BLaER1 (cell line): ENCODE measurements at regions not wholly inside any gene's neighbourhood (a gene's known extent, or its start where the extent isn't known, plus 50 kb on each side); places are given as distances from the start of the nearest gene placed in this dataset.
"Not testable (repeated sequence)": the region's sequence is repeated elsewhere in the genome, so short reads cannot be mapped to it uniquely, and the experiment has no call there.

Source experiments
- H3K27ac ChIP-seq: shearing (Covaris generic); formaldehyde crosslinking; 2 replicates; pipeline ENCODE4 v1.8.1; 2022
- H3K27me3 ChIP-seq: shearing (Covaris generic); formaldehyde crosslinking; 2 replicates; pipeline ENCODE4 v1.8.1; 2022
- H3K36me3 ChIP-seq: shearing (Covaris generic); formaldehyde crosslinking; 2 replicates; pipeline ENCODE4 v1.8.1; 2022
- H3K4me1 ChIP-seq: shearing (Covaris generic); formaldehyde crosslinking; 2 replicates; pipeline ENCODE4 v1.8.1; 2022
- H3K4me2 ChIP-seq: shearing (Covaris generic); formaldehyde crosslinking; 2 replicates; pipeline ENCODE4 v1.8.1; 2022
- H3K4me3 ChIP-seq: shearing (Covaris generic); formaldehyde crosslinking; 2 replicates; pipeline ENCODE4 v1.8.1; 2022
- H3K9ac ChIP-seq: shearing (Covaris generic); formaldehyde crosslinking; 2 replicates; pipeline ENCODE4 v1.8.1; 2022
- H3K9me3 ChIP-seq: shearing (Covaris generic); formaldehyde crosslinking; 2 replicates; pipeline ENCODE4 v1.8.1; 2022
- H4K20me1 ChIP-seq: shearing (Covaris generic); formaldehyde crosslinking; 2 replicates; pipeline ENCODE4 v1.8.1; 2022
- Cebpa-rat ChIP-seq: shearing (Covaris generic); IDR thresholded peaks from 2 replicates; pipeline ENCODE4 v1.8.1; 2022

DNA sequence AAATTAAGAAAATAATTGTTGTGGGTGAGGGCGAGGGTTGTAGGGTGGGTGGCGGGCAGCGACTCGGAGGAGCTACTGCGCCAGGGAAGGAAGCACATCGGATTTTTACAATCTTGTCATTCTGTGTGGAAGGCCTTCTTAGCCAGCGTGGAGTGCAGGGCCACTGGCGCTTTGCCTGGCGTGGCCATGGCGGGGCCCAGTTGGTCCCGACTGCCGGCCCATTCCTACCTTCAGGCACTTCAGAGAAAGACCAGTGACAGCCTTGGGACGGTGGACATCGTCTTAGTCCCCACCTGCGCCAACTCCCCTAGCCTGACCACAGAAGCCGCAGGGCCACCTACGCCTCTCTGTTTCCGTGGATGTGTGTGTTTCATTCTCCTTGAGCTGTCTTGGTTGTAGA, 136.9 kb upstream of the NEGR1 start:
- no peak overlapping the region for H3K4me3 ChIP-seq
- H3K4me2 ChIP-seq = no peak overlapping the region
- H3K27me3 ChIP-seq = no peaks in the 10 kb centered on the region
- H3K4me1 ChIP-seq = no peaks in the 10 kb centered on the region
- H3K9ac ChIP-seq = no peak overlapping the region
- no peak overlapping the region for H3K27ac ChIP-seq
- H3K9me3 ChIP-seq = no peaks in the 10 kb centered on the region
- no peak for TF ChIP-seq Cebpa-rat
- H4K20me1 ChIP-seq = no peaks in the 10 kb centered on the region
- no peaks in the 10 kb centered on the region for H3K36me3 ChIP-seq

DNA sequence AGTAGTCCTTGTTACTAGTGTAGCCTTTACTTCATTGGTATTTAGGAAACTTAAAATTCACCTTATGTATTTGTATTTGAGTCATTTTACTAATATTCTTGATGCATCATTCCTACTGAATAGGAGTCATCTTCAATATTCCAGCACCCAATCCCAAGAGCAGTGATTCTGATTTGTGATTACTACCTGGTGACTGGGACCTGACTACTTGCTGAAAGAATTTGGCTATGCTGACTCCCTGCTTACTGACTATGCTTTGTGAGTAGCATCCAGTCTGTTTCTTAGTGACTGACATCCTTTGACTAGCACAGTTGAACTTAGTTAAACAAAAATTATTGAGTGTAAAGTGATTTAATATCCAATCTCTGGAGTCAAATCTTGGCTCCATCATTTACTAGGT, 129.9 kb upstream of the NEGR1 start:
- no peak for TF ChIP-seq Cebpa-rat
- Histone ChIP-seq H3K36me3 (no peaks in the 10 kb centered on the region), H3K4me1 (no peaks in the 10 kb centered on the region)

DNA sequence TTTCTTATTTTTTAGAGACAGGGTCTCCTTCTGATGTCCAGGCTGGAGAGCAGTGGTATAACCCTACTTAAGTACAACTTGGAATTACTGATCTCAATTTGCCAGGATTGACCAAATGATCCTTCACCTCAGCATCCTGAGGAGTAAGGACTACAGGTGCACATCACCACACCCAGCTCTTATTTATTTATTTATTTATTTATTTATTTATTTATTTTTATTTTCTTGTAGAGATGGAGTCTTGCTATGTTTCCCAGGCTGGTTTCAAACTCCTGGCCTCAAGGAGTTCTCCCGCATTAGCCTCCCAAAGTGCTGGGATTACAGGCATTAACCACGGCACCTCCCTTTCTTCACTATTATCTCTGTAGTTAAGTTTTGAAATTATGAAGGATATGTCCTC, 117.5 kb upstream of the NEGR1 start:
- no peaks in the 10 kb centered on the region for H3K9me3 ChIP-seq
- no peaks in the 10 kb centered on the region for H4K20me1 ChIP-seq
- no peaks in the 10 kb centered on the region for H3K27me3 ChIP-seq
- no peak overlapping the region for H3K4me3 ChIP-seq
- H3K27ac ChIP-seq = no peak overlapping the region
- H3K9ac ChIP-seq = no peak overlapping the region
- H3K4me2 ChIP-seq = no peak overlapping the region
- no peaks in the 10 kb centered on the region for H3K4me1 ChIP-seq
- no peaks in the 10 kb centered on the region for H3K36me3 ChIP-seq
- no peak for TF ChIP-seq Cebpa-rat

More for the DNA sequence above, 129.9 kb upstream of the NEGR1 start:
- Histone ChIP-seq H3K27ac (no peak overlapping the region), H3K9ac (no peak overlapping the region), H4K20me1 (no peaks in the 10 kb centered on the region), H3K4me3 (no peak overlapping the region), H3K27me3 (no peaks in the 10 kb centered on the region), H3K4me2 (no peak overlapping the region), H3K9me3 (no peaks in the 10 kb centered on the region)

DNA sequence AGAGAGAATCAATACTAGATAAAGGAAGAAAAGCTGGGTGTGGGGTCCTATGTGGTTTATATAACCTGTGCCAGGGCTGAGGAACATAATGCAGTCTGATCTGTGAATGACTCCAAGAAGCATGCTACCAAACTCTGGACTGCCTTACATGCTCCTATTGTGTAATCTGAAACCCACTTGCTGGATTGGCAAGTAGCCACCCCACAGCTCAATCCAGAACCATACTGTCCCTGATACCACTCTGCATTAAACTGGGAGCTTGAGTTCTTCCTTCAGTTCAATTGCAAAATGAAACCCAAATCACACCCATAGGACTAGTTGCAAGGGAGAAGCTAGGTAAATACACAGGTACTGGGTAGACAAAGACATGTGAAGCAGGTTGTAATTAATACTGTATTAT, 115.4 kb upstream of the NEGR1 start:
- Histone ChIP-seq H4K20me1 (no peaks in the 10 kb centered on the region), H3K4me1 (no peaks in the 10 kb centered on the region), H3K4me2 (no peak overlapping the region), H3K9ac (no peak overlapping the region), H3K36me3 (no peaks in the 10 kb centered on the region), H3K27ac (no peak overlapping the region), H3K9me3 (no peaks in the 10 kb centered on the region), H3K4me3 (no peak overlapping the region), H3K27me3 (no peaks in the 10 kb centered on the region)
- TF ChIP-seq Cebpa-rat = no peak

DNA sequence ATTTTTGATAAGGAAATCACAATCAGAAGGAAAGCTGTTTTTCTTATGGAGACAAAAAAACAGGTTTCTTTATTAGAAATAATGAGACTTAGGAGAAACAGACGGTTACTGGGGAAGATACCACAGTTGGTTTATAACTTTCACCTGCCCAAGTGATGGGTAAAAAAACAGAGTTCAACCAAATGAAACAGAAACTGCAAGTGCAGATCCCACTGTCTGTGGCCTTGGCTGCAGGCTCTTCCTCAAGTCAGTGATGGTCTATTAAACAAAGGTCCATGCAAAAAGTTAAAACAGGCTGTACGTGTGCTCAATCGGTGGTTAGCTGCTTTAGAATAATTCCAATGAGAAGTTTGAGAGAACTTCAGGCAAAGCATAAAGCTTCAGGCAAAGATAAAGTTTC, 112.1 kb upstream of the NEGR1 start:
- no peak overlapping the region for H3K4me2 ChIP-seq
- no peaks in the 10 kb centered on the region for H3K9me3 ChIP-seq
- no peaks in the 10 kb centered on the region for H3K4me1 ChIP-seq
- no peak overlapping the region for H3K9ac ChIP-seq
- no peaks in the 10 kb centered on the region for H4K20me1 ChIP-seq
- no peaks in the 10 kb centered on the region for H3K27me3 ChIP-seq
- no peak for TF ChIP-seq Cebpa-rat
- H3K36me3 ChIP-seq = no peaks in the 10 kb centered on the region
- H3K4me3 ChIP-seq = no peak overlapping the region
- no peak overlapping the region for H3K27ac ChIP-seq

DNA sequence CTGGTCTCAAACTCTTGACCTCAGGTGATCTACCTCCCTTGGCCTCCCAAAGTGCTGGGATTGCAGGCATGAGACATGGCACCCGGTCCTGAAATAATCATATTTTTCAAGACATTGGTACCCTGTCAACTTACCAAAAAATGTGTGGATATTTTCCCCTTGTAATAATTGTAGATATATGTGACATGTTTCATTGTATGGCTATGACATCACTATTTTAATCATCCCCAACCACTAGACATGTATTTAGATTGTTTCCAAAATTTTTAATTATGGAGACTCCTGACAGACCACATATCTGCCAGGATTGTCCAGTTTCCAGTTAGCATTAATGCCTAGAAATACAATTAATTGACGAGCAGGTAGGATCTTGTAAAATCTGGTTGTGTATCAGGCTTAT, 96.7 kb upstream of the NEGR1 start:
- no peak for TF ChIP-seq Cebpa-rat
- H3K4me1 ChIP-seq = no peaks in the 10 kb centered on the region
- no peaks in the 10 kb centered on the region for H3K9me3 ChIP-seq
- no peaks in the 10 kb centered on the region for H4K20me1 ChIP-seq
- H3K27ac ChIP-seq = no peak overlapping the region
- no peaks in the 10 kb centered on the region for H3K36me3 ChIP-seq
- no peaks in the 10 kb centered on the region for H3K27me3 ChIP-seq
- H3K4me2 ChIP-seq = no peak overlapping the region
- no peak overlapping the region for H3K4me3 ChIP-seq
- H3K9ac ChIP-seq = no peak overlapping the region

DNA sequence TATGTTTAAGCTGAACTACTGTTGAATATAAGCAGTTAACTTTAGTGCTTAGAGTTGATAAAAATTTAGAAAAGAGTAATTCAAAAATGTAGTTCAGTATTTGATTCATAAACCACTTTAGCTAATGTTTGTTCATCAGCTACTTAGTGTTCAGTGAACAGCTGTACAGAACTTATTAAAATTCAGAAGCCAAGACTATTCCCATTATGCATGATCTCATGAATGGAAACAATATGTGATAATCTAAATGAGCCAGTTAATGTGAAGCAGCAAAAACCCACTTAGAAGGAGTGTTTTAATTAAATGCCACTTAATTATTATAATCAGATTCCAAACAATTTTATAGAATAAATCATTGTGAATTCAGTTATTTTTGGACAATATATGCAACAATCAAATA, 92.9 kb upstream of the NEGR1 start:
- Histone ChIP-seq H3K27me3 (no peaks in the 10 kb centered on the region), H3K9me3 (no peaks in the 10 kb centered on the region), H3K36me3 (no peaks in the 10 kb centered on the region), H3K4me3 (no peak overlapping the region), H3K4me2 (no peak overlapping the region), H4K20me1 (no peaks in the 10 kb centered on the region), H3K4me1 (no peaks in the 10 kb centered on the region), H3K27ac (no peak overlapping the region), H3K9ac (no peak overlapping the region)
- TF ChIP-seq Cebpa-rat = no peak

DNA sequence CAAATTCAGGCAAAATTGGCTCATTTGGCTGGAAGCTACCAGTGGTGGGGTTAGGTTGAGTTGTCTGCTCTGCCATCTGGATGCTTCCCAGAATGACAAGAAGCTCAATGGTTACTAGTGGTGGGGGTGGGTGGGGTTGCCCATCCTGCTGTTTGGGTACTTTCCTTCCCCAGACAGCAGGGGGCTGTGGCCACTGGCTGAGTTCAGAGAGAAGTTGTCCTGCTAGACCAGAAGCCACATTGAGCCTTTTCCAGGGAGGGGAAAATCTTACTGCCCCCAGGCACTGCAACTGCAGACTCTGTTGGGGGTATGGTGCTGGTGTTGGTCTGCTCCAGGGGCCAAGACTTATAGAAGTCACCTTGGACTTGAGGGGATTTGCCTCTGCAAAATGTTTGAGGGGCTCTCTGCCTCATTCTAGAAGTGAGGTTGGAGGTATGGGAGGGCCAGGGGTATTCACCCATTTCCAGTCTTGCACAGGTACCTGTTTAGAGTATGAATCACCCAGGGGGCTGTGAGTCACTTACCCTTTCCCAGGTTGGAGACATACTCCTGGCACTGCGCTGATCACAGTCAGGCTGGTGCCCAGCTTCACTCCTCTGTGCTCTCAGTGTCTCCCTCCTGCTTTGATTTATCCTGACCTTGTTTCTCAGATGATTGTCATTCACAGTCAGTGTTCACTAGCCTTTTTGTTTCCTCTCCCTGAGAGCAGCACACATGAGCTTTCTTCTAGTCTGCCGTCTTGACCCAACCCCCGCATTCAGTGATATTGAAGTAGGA, 89.1 kb upstream of the NEGR1 start:
- Histone ChIP-seq H3K9me3 (no peaks in the 10 kb centered on the region), H3K27ac (no peak overlapping the region), H3K36me3 (no peaks in the 10 kb centered on the region), H3K9ac (no peak overlapping the region), H3K4me1 (no peaks in the 10 kb centered on the region), H3K27me3 (no peaks in the 10 kb centered on the region), H3K4me2 (no peak overlapping the region), H3K4me3 (no peak overlapping the region), H4K20me1 (no peaks in the 10 kb centered on the region)
- TF ChIP-seq Cebpa-rat = no peak

DNA sequence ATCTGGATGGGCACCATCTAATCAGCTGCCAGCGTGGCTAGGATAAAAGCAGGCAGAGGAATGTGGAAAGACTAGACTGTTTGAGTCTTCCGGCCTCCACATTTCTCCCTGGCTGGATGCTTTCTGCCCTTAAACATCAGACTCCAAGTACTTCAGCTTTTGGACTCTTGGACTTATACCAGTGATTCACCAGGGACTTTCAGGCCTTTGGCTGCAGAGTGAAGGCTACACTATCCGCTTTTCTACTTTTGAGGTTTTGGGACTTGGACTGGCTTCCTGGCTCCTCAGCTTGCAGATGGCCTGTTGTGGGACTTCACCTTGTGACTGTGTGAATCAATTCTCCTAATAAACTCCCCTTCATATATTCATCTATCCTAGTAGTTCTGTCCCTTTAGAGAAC, 88.5 kb upstream of the NEGR1 start:
- not testable (repeated sequence) for H3K36me3 ChIP-seq, H3K9me3 ChIP-seq, H3K4me2 ChIP-seq, H3K9ac ChIP-seq, H3K4me1 ChIP-seq, H3K4me3 ChIP-seq, H4K20me1 ChIP-seq, H3K27me3 ChIP-seq, H3K27ac ChIP-seq

DNA sequence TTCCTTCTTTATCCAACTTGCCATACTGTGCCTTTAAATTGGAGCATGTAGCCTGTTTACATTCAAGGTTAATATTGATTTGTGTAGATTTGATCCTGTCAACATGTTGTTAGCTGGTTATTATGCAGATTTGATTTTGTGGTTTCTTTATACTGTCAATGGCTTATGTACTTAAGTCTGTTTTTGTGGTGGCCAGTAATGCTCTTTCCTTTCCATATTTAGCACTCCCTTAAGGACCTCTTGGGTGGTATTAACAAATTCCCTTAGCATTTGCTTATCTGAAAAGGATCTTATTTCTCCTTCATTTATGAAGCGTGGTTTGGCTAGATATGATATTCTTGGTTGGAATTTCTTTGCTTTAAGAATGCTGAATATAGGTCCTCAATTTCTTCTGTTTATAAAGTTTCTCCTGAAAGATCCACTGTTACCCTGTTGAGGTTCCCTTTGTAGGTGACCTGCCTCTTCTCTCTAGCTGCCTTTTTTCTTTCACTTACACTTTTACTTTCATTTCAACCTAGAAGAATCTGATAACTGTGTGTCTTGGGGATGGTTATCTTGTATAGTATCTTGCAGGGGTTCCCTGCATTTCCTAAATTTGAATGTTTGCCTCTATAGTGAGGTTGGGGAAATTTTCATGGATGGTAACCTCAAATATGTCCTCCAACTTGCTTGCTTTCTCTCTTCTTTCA, 86.9 kb upstream of the NEGR1 start:
- Histone ChIP-seq H3K9me3 (no peaks in the 10 kb centered on the region), H3K27ac (no peak overlapping the region), H3K4me3 (no peak overlapping the region), H3K36me3 (no peaks in the 10 kb centered on the region), H3K4me1 (no peaks in the 10 kb centered on the region), H3K4me2 (no peak overlapping the region), H3K9ac (no peak overlapping the region), H4K20me1 (no peaks in the 10 kb centered on the region), H3K27me3 (no peaks in the 10 kb centered on the region)
- no peak for TF ChIP-seq Cebpa-rat
